SK-N-SH (cell line): ENCODE measurements at regions not wholly inside any gene's neighbourhood (a gene's known extent, or its start where the extent isn't known, plus 50 kb on each side); places are given as distances from the start of the nearest gene placed in this dataset.

Experiments
- CTCF ChIA-PET: fragments of 300-600, 350-600 bp; formaldehyde crosslinking; extraction: SDS; loops from one replicate; lab custom pipeline; 2021; lab: Yijun Ruan, JAX
- POLR2A ChIA-PET: fragments of 350-600 bp; sonication (Branson Sonifier 250); formaldehyde crosslinking; extraction: SDS; loops from one replicate; lab custom pipeline; 2020; ENCODE audit warnings: antibody characterized with exemption, inconsistent platforms; lab: Yijun Ruan, JAX
- DNase-seq: peaks from one replicate; pipeline ENCODE4 v3.0.0; 2012
- H2AFZ ChIP-seq: fragments of 200-600 bp; sonication (generic); 2 replicates; pipeline ENCODE4 v1.8.1; 2016; ENCODE audit warnings: antibody characterized with exemption, mild to moderate bottlenecking, low read depth
- H3F3A ChIP-seq: fragments of 200-600 bp; sonication (generic); replicated peaks from 2 replicates; pipeline ENCODE3; 2016; ENCODE audit warnings: antibody characterized with exemption, mild to moderate bottlenecking; ENCODE audit not compliant: insufficient read depth
- H3K27ac ChIP-seq, 2 experiments: fragments of 200-500 bp in 1 of 2; fragments of 200-600 bp in 1 of 2; sonication (Bioruptor generic) in 1 of 2; sonication (generic), shearing (Covaris generic) in 1 of 2; 2 replicates each; pipeline versions ENCODE4 v1.5.1 to v1.6.1; 2014 to 2016; ENCODE audit warnings: low read depth in 2 of 2, inconsistent platforms in 1 of 2, low read length in 1 of 2, mild to moderate bottlenecking in 1 of 2, mixed read lengths in 1 of 2
- H3K27me3 ChIP-seq: fragments of 200-600 bp; sonication (generic), shearing (Covaris generic); 2 replicates; pipeline ENCODE4 v1.6.1; 2016; ENCODE audit warnings: mixed run types; ENCODE audit not compliant: insufficient read depth
- H3K36me3 ChIP-seq, 2 experiments: fragments of 200-500 bp in 1 of 2; fragments of 200-600 bp in 1 of 2; sonication (Bioruptor generic) in 1 of 2; sonication (generic) in 1 of 2; replicated peaks in 1 of 2; 2 replicates each; pipeline versions ENCODE3 to v1.5.1; 2014 to 2016; ENCODE audit warnings: low read length in 1 of 2, mild to moderate bottlenecking in 1 of 2; ENCODE audit not compliant: insufficient read depth in 2 of 2, control insufficient read depth in 1 of 2
- H3K4me1 ChIP-seq, 2 experiments: fragments of 200-500 bp in 1 of 2; fragments of 200-600 bp in 1 of 2; sonication (Bioruptor generic) in 1 of 2; sonication (generic), shearing (Covaris generic) in 1 of 2; 2 replicates each; pipeline versions ENCODE4 v1.5.1 to v1.6.1; 2014 to 2016; ENCODE audit warnings: low read depth in 1 of 2, low read length in 1 of 2, mixed run types in 1 of 2; ENCODE audit not compliant: insufficient read depth in 2 of 2, control insufficient read depth in 1 of 2
- H3K4me2 ChIP-seq: fragments of 200-600 bp; sonication (generic), shearing (Covaris generic); 2 replicates; pipeline ENCODE4 v1.6.1; 2017; ENCODE audit warnings: mixed run types
- H3K4me3 ChIP-seq, 2 experiments: fragments of 200-500 bp in 1 of 2; fragments of 200-600 bp in 1 of 2; sonication (Bioruptor generic) in 1 of 2; sonication (generic), shearing (Covaris generic) in 1 of 2; 2 replicates each; pipeline versions ENCODE4 v1.5.1 to v1.8.1; 2014 to 2016; ENCODE audit warnings: low read depth in 2 of 2, inconsistent platforms in 1 of 2, low read length in 1 of 2, mild to moderate bottlenecking in 1 of 2, mixed read lengths in 1 of 2, moderate library complexity in 1 of 2
- H3K79me2 ChIP-seq: fragments of 200-600 bp; sonication (generic); 2 replicates; pipeline ENCODE4 v1.8.1; 2017; ENCODE audit warnings: mild to moderate bottlenecking; ENCODE audit not compliant: insufficient read depth
- H3K9ac ChIP-seq: fragments of 200-600 bp; sonication (generic); 2 replicates; pipeline ENCODE4 v1.6.1; 2017; ENCODE audit warnings: mixed run types
- H3K9me2 ChIP-seq: fragments of 200-600 bp; sonication (generic); 2 replicates; pipeline ENCODE4 v1.6.1; 2017; ENCODE audit warnings: mixed run types
- H3K9me3 ChIP-seq: fragments of 200-600 bp; sonication (generic); 2 replicates; pipeline ENCODE4 v1.6.1; 2017; ENCODE audit warnings: mixed run types, mild to moderate bottlenecking, moderate library complexity
- H4K20me1 ChIP-seq: fragments of 200-600 bp; sonication (generic); 2 replicates; pipeline ENCODE4 v1.6.1; 2017; ENCODE audit warnings: mild to moderate bottlenecking, mixed run types; ENCODE audit not compliant: insufficient read depth
- CHD2 ChIP-seq: fragments of 150-350 bp; IDR thresholded peaks from 2 replicates; pipeline ENCODE4 v1.6.1; 2018; ENCODE audit warnings: low read length; ENCODE audit not compliant: partially characterized antibody
- FOSL2 ChIP-seq: IDR thresholded peaks from 2 replicates; pipeline ENCODE4 v1.4.0; 2012; ENCODE audit warnings: low read depth, mild to moderate bottlenecking, moderate library complexity, borderline replicate concordance
- FOXM1 ChIP-seq: IDR thresholded peaks from 2 replicates; pipeline ENCODE4 v1.4.0; 2012; ENCODE audit warnings: low read depth, mild to moderate bottlenecking
- GABPA ChIP-seq: IDR thresholded peaks from 2 replicates; pipeline ENCODE4 v1.4.0; 2012; ENCODE audit warnings: low read depth, mild to moderate bottlenecking
- JUND ChIP-seq: IDR thresholded peaks from 2 replicates; pipeline ENCODE4 v1.4.0; 2012
- MXI1 ChIP-seq: IDR thresholded peaks from 2 replicates; pipeline ENCODE4 v1.6.1; 2012; ENCODE audit warnings: mild to moderate bottlenecking, low read depth, low read length, improper control_type of control experiment
- NFIC ChIP-seq: IDR thresholded peaks from 2 replicates; pipeline ENCODE4 v1.4.0; 2012; ENCODE audit warnings: borderline replicate concordance
- NRF1 ChIP-seq: IDR thresholded peaks from 2 replicates; pipeline ENCODE4 v1.6.1; 2012; ENCODE audit warnings: low read depth, mild to moderate bottlenecking, low read length
- PBX3 ChIP-seq: IDR thresholded peaks from 2 replicates; pipeline ENCODE4; 2012
- RAD21 ChIP-seq: IDR thresholded peaks from 2 replicates; pipeline ENCODE4 v1.6.1; 2012; ENCODE audit warnings: mild to moderate bottlenecking, low read length
- RCOR1 ChIP-seq: fragments of 150-350 bp; IDR thresholded peaks from 2 replicates; pipeline ENCODE4 v1.6.1; 2017; ENCODE audit warnings: antibody characterized with exemption, low read length
- RFX5 ChIP-seq: IDR thresholded peaks from 2 replicates; pipeline ENCODE4 v1.6.1; 2012; ENCODE audit warnings: mild to moderate bottlenecking, improper control_type of control experiment, low read length
- RXRA ChIP-seq: IDR thresholded peaks from 2 replicates; pipeline ENCODE4 v1.4.0; 2012; ENCODE audit warnings: low read depth, mild to moderate bottlenecking, borderline replicate concordance
- SMC3 ChIP-seq: IDR thresholded peaks from 2 replicates; pipeline ENCODE4 v1.6.1; 2012; ENCODE audit warnings: low read depth, low read length, improper control_type of control experiment
- TAF1 ChIP-seq: IDR thresholded peaks from 2 replicates; pipeline ENCODE4 v1.6.1; 2012; ENCODE audit warnings: low read depth, mild to moderate bottlenecking, low read length, moderate library complexity, borderline replicate concordance
- TCF12 ChIP-seq: IDR thresholded peaks from 2 replicates; pipeline ENCODE4 v1.4.0; 2012
- YY1 ChIP-seq: IDR thresholded peaks from 2 replicates; pipeline ENCODE4 v1.4.0; 2012; ENCODE audit warnings: low read depth, mild to moderate bottlenecking
- WGBS: methylation state at CpG from one replicate; pipeline ENCODE4 v1.1.6; 2017; ENCODE audit warnings: low lambda C conversion rate; 5-methylcytosine and 5-hydroxymethylcytosine counted together

GRCh38 chr2:234138836-234139235, 88.3 kb downstream of the SPP2 start:
- 97% methylated on average over 6 of the region's 9 CpGs for WGBS
- H3K27ac ChIP-seq: peak overlapping the region in 1 of 2 experiments; percentile 42; a peak in 1 of 4 replicates
- no peaks in the 10 kb centered on the region for H3K27me3 ChIP-seq
- no peak for DNase-seq
- no peaks in the 10 kb centered on the region for H3F3A ChIP-seq
- POLR2A ChIA-PET: interaction anchor here (0.6 kb wide), 1 partner anchor 9 kb away, joined by 4 read pairs; no protein-coding TSS in a partner anchor
- no peaks in the 10 kb centered on the region for H3K79me2 ChIP-seq
- peaks cover 4 to 6% of the 10 kb centered on the region in 2 experiments; a peak in 1 of 4 replicates for H3K4me1 ChIP-seq
- no peaks in the 10 kb centered on the region for H3K9me3 ChIP-seq
- H3K4me2 ChIP-seq: no peak overlapping the region
- H3K36me3 ChIP-seq: no peaks in the 10 kb centered on the region
- TF ChIP-seq FOXM1: no peak
- TF ChIP-seq RFX5: no peak
- TF ChIP-seq NFIC: no peak
- TF ChIP-seq YY1: no peak
- no peak for TF ChIP-seq RXRA
- TF ChIP-seq RAD21: no peak
- TF ChIP-seq NRF1: no peak
- H3K9ac ChIP-seq: no peak overlapping the region
- no peaks in the 10 kb centered on the region for H4K20me1 ChIP-seq
- H2AFZ ChIP-seq: no peak overlapping the region
- no peaks in the 10 kb centered on the region for H3K9me2 ChIP-seq
- H3K4me3 ChIP-seq: no peak overlapping the region
- CTCF ChIA-PET: interaction anchor here (0.7 to 4.3 kb wide), 6 partner anchors 10 to 406 kb away, joined by 3 to 28 read pairs (median 4); no protein-coding TSS in a partner anchor

DNA sequence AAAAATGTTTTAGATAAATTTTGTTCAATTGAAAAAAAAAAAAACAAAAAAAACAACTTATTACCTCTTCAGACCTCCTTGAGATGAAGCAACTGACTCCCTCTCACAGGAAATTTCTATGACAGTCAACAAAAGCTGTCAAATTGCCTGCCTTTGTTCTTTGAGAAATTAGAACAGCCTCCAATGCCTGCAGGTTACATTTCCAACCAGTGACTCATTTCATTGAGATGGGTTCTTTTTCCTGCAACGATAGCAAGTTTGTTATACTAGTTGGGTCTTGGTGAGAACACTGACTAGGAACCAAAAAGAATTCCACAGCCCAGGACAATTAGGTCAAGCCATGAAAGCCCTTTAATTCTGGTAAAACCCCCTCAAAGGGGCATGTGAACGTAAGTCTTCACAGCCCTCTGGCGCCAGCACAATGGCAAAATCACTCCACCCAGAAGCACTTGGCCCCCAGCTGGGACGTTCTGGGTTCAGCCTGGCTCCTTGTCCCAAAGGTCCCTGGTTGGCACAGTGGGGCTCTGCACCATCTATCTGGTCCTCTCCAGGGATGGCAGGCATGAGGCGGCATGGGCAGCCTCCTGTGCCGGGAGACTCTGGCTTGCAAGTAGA, 87.0 kb downstream of the SPP2 start:
- POLR2A ChIA-PET: no interaction called here
- no peak overlapping the region for H3K4me3 ChIP-seq
- peak overlapping the region in 1 of 2 experiments; percentile 38; a peak in 2 of 4 replicates for H3K27ac ChIP-seq
- no peaks in the 10 kb centered on the region for H3K27me3 ChIP-seq
- CTCF ChIA-PET: interaction anchor here (1.4 to 4.3 kb wide), 9 partner anchors 11 to 979 kb away, joined by 3 to 55 read pairs (median 28); partner anchors contain the start of gene ARL4C
- H3K79me2 ChIP-seq: no peaks in the 10 kb centered on the region
- TF ChIP-seq GABPA: no peak
- TF ChIP-seq MXI1: no peak
- TF ChIP-seq SMC3: no peak
- TF ChIP-seq FOSL2: peak; percentile 59; the same call in 1 of the 2 replicates
- TF ChIP-seq CHD2: no peak
- peak; percentile 48; the same call in 1 of the 2 replicates for TF ChIP-seq JUND
- no peak for TF ChIP-seq RCOR1
- TF ChIP-seq PBX3: peak; percentile 28; the same call in 1 of the 2 replicates
- no peak for TF ChIP-seq TAF1
- peak; percentile 26; the same call in 1 of the 2 replicates for TF ChIP-seq TCF12
- no peak for TF ChIP-seq NRF1
- DNase-seq: no peak
- no peak overlapping the region for H3K9ac ChIP-seq
- no peaks in the 10 kb centered on the region for H4K20me1 ChIP-seq
- H3K4me2 ChIP-seq: no peak overlapping the region
- WGBS: 81% methylated on average over 6 of the region's 6 CpGs
- no peaks in the 10 kb centered on the region for H3K9me2 ChIP-seq
- H3K36me3 ChIP-seq: no peaks in the 10 kb centered on the region
- peaks cover 4 to 6% of the 10 kb centered on the region in 2 experiments; a peak in 1 of 4 replicates for H3K4me1 ChIP-seq
- no peaks in the 10 kb centered on the region for H3K9me3 ChIP-seq
- H3F3A ChIP-seq: no peaks in the 10 kb centered on the region
- no peak overlapping the region for H2AFZ ChIP-seq
